ENCODE measurements at regions not wholly inside any gene's neighbourhood (a gene's known extent, or its start where the extent isn't known, plus 50 kb on each side); places are given as distances from the start of the nearest gene placed in this dataset.

DNA sequence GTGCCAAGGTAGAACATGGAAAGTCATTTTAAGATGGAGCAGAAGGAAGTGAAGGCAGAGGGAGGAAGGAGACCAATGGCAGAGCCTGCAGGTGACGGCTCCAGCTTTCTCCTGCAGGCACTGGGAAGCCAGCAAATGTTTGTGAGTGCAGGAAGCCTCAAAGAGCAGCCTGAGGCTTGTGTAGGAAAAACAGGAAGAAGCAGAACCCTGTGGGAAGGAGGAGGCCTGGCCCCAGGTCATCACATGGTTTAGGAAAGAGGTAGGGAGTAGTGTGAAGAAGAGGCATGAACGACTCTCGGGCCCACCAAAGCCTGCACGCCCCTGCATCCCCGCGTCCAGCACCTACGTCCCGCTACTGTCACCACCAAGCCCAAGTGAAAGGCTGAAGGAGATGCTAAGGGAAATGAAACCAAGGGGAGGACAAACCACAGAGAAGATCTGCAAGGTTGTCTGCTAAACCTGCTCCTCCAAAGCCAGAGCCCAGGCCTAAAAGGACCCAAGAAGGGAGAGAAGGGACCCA is 151.5 kb downstream of the CHST1 start:
- TF ChIP-seq, protein P1, sequence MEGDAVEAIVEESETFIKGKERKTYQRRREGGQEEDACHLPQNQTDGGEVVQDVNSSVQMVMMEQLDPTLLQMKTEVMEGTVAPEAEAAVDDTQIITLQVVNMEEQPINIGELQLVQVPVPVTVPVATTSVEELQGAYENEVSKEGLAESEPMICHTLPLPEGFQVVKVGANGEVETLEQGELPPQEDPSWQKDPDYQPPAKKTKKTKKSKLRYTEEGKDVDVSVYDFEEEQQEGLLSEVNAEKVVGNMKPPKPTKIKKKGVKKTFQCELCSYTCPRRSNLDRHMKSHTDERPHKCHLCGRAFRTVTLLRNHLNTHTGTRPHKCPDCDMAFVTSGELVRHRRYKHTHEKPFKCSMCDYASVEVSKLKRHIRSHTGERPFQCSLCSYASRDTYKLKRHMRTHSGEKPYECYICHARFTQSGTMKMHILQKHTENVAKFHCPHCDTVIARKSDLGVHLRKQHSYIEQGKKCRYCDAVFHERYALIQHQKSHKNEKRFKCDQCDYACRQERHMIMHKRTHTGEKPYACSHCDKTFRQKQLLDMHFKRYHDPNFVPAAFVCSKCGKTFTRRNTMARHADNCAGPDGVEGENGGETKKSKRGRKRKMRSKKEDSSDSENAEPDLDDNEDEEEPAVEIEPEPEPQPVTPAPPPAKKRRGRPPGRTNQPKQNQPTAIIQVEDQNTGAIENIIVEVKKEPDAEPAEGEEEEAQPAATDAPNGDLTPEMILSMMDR (IDR thresholded peaks at IDR 0.05 in 8 of 11, conservative IDR thresholded peaks at IDR 0.05 in 3 of 11): no peak
- TF ChIP-seq POLR2A (IDR thresholded peaks at IDR 0.05) (no peak), POLR2AphosphoS5 (IDR thresholded peaks at IDR 0.05) (no peak)
